Right lobe of liver (tissue), 6 donors: ENCODE measurements at regions not wholly inside any gene's neighbourhood (a gene's known extent, or its start where the extent isn't known, plus 50 kb on each side); places are given as distances from the start of the nearest gene placed in this dataset.

Source experiments
- ATAC-seq, 4 donors: fragments of 200-7000 bp; cut with Tn5 transposase; one replicate each; pipeline ENCODE4 v1.9.1; 2020; ENCODE audit warnings: mild to moderate bottlenecking in 4 of 4, moderate library complexity in 4 of 4
- DNase-seq, 3 donors: peaks; one replicate each; pipeline ENCODE4 v3.0.0-alpha.2; 2020
- H3K27ac ChIP-seq, 3 donors: fragments of 200-600 bp; one replicate each; pipeline ENCODE4 v1.8.0; 2022
- H3K27me3 ChIP-seq, 2 donors: fragments of 200-600 bp; one replicate each; pipeline ENCODE4 v1.8.0; 2022
- H3K36me3 ChIP-seq, 4 donors: fragments of 200-600 bp; sonication (generic) in 1 of 4; one replicate each; pipeline versions ENCODE4 v1.5.1 to v1.8.0; 2017 to 2022; ENCODE audit warnings: control low read depth in 1 of 4
- H3K4me1 ChIP-seq, 4 donors: fragments of 200-600 bp; sonication (generic) in 1 of 4; one replicate each; pipeline versions ENCODE4 v1.5.1 to v1.8.0; 2017 to 2022; ENCODE audit warnings: control low read depth in 1 of 4
- H3K4me3 ChIP-seq, 3 donors: fragments of 200-600 bp; one replicate each; pipeline ENCODE4 v1.8.0; 2022
- H3K9me3 ChIP-seq, 4 donors: fragments of 200-600 bp; sonication (generic) in 1 of 4; one replicate each; pipeline versions ENCODE4 v1.5.1 to v1.8.0; 2017 to 2022; ENCODE audit warnings: control low read depth in 1 of 4
- POLR2A ChIP-seq: fragments of 450-650 bp; IDR thresholded peaks from one replicate; pipeline ENCODE4 v1.6.1; 2017; ENCODE audit warnings: antibody characterized with exemption, mild to moderate bottlenecking
- WGBS: methylation state at CpG from one replicate; pipeline ENCODE4 v1.1.6; 2018; ENCODE audit warnings: low coverage, low lambda C conversion rate; ENCODE audit not compliant: insufficient coverage; ENCODE audit errors: missing lambda C conversion rate; 5-methylcytosine and 5-hydroxymethylcytosine counted together
- intact Hi-C, 2 donors: fragments of 100-400 bp; cut with DNase I; formaldehyde crosslinking; loops; one replicate each; pipeline versions ENCODE4 v1.11.2 to v1.14.1; 2022
- TF ChIP-seq, protein P1 (sequence below), 4 donors: fragments of 200-600 bp in 3 of 4; fragments of 450-650 bp in 1 of 4; IDR thresholded peaks; one replicate each; pipeline versions ENCODE4 v1.5.1 to v1.8.0; 2016 to 2022; ENCODE audit warnings: antibody characterized with exemption in 4 of 4, mild to moderate bottlenecking in 2 of 4
- donor health status: DM: no; HTN: yes; CAD: no.
- donor health status: DM: no; HTN: no; CAD: no.
- donor health status: DM: no; HTN: no; CAD: no.
- donor health status: DM: no; HTN: yes; CAD: no.
- donor health status: DM: no; HTN: yes; CAD: no.

DNA sequence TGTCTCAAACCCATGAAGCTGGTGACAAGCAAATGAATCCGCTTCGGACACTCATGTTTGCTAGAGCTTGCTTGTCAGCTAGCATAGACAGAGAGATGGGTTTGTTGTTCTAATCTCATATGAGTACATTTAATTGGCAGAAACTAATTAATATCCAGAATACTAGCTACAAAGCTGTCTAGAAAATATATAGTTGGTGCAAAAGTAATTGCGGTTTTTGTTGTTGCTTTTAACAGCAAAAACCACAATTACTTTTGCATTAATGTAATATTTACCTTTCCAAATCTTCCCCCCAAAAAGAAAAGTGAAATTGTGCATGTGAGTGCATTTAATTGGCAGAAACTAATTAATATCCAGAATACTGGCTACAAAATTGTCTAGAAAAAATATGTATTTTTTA lies 1115.2 kb downstream of the TDRD15 start:
- ATAC-seq (no peak), DNase-seq (no peak)
- Histone ChIP-seq H3K27ac (no peak overlapping the region), H3K36me3 (no peaks in the 10 kb centered on the region), H3K4me1 (no peaks in the 10 kb centered on the region), H3K9me3 (no peaks in the 10 kb centered on the region), H3K27me3 (no peaks in the 10 kb centered on the region), H3K4me3 (no peak overlapping the region)
- WGBS, result 78% methylated on average over 3 of the region's 3 CpGs
- no peak for TF ChIP-seq POLR2A
- TF ChIP-seq, protein P1, sequence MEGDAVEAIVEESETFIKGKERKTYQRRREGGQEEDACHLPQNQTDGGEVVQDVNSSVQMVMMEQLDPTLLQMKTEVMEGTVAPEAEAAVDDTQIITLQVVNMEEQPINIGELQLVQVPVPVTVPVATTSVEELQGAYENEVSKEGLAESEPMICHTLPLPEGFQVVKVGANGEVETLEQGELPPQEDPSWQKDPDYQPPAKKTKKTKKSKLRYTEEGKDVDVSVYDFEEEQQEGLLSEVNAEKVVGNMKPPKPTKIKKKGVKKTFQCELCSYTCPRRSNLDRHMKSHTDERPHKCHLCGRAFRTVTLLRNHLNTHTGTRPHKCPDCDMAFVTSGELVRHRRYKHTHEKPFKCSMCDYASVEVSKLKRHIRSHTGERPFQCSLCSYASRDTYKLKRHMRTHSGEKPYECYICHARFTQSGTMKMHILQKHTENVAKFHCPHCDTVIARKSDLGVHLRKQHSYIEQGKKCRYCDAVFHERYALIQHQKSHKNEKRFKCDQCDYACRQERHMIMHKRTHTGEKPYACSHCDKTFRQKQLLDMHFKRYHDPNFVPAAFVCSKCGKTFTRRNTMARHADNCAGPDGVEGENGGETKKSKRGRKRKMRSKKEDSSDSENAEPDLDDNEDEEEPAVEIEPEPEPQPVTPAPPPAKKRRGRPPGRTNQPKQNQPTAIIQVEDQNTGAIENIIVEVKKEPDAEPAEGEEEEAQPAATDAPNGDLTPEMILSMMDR (IDR thresholded peaks at IDR 0.05), result no peak
- intact Hi-C loops, result no loop called here

DNA sequence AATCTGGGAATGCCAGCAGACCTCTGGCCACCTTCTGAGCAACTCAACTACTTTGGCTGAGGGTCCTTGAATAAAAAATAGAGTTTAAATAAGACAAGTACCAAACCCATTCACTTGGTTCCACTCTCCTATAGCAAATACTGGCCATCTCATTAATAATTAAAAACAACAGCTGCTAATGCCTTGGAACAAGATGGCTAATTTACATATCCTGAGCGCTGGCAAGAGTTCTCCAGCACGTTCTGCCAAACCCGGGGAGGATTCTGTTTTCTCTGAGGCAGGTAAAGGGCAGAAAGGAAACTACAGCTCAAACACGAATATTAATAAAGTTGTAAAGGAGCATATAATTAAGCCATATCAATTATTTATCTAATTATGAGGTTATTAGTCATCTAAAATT lies 1123.7 kb downstream of the TDRD15 start:
- Histone ChIP-seq H3K4me3 (no peak overlapping the region), H3K36me3 (no peaks in the 10 kb centered on the region), H3K27ac (no peak overlapping the region), H3K4me1 (no peaks in the 10 kb centered on the region), H3K9me3 (no peaks in the 10 kb centered on the region), H3K27me3 (no peaks in the 10 kb centered on the region)
- ATAC-seq (no peak), DNase-seq (no peak)
- TF ChIP-seq, protein P1 (IDR thresholded peaks at IDR 0.05), result no peak
- TF ChIP-seq POLR2A, result no peak
- intact Hi-C loops, result no loop called here
- WGBS, result 58% methylated on average over 4 of the region's 4 CpGs

DNA sequence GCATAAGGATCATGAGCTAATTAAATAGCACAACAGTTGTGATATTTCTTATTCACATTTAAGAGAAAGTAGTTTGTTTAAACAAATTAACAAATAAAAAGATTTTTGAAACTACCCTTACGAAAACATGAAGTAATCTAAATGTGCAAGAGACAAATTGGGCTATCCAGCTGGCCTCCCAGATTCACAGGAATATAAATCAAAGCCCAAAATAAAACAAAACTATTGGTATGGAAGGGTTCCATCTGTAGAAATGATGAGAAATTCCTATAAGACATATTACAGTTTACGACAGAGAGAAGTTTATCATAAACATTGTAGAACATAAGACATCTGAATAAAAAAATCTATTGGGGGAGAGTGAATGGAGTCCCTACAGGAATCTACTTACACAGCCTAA lies 1125.1 kb downstream of the TDRD15 start:
- WGBS, result 75% methylated on average over 2 of the region's 2 CpGs
- H3K27me3 ChIP-seq, result no peaks in the 10 kb centered on the region
- H3K9me3 ChIP-seq, result no peaks in the 10 kb centered on the region
- ATAC-seq (no peak), DNase-seq (no peak)
- no peak overlapping the region for H3K27ac ChIP-seq
- intact Hi-C loops, result no loop called here
- H3K36me3 ChIP-seq, result no peaks in the 10 kb centered on the region
- H3K4me1 ChIP-seq, result no peaks in the 10 kb centered on the region
- no peak overlapping the region for H3K4me3 ChIP-seq
- TF ChIP-seq POLR2A, result no peak
- TF ChIP-seq, protein P1 (IDR thresholded peaks at IDR 0.05), result no peak

DNA sequence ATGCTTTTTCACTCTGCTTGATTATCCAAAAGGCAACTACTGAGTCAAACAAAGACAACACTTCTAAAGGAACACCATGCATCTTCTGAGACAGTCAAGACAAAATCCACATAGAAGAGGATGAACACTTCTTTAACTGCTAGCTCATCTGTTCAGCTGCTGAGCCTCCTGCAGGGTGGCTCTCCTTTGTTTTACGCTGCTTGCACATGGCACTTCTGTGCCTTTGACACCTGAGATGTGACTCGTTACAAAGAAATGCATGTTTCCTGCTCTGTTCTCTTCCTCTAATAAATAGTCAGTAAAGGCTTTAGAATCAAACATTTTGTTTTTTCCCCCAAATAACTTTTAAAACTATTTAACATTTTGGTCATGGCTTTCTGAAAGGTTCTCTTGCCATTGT lies 1129.4 kb downstream of the TDRD15 start:
- ATAC-seq (no peak), DNase-seq (no peak)
- H3K27ac ChIP-seq, result no peak overlapping the region
- intact Hi-C loops, result no loop called here
- H3K36me3 ChIP-seq, result no peaks in the 10 kb centered on the region
- H3K9me3 ChIP-seq, result no peaks in the 10 kb centered on the region
- WGBS, result 57% methylated on average over 2 of the region's 2 CpGs
- no peak overlapping the region for H3K4me3 ChIP-seq
- no peaks in the 10 kb centered on the region for H3K4me1 ChIP-seq
- no peak for TF ChIP-seq POLR2A
- TF ChIP-seq, protein P1 (IDR thresholded peaks at IDR 0.05), result no peak
- H3K27me3 ChIP-seq, result no peaks in the 10 kb centered on the region

DNA sequence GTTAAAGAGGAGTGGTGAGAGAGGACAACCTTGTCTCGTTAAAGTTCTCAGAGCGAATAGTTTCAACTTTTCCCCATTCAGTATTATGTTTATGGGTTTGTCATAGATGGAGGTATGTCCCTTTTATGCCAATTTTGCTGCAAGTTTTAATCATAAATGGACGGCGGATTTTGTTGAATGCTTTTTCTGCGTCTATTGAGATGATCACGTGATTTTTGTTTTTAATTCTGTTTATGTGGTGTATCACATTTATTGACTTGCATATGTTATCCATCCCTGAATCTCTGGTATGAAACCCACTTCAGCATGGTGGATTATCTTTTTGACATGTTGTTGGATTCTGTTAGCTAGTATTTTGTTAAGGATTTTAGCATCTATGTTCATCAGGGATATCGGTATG lies 1123.8 kb upstream of the KLHL29 start:
- Histone ChIP-seq H3K36me3 (no peaks in the 10 kb centered on the region), H3K27ac (no peak overlapping the region), H3K4me3 (no peak overlapping the region), H3K4me1 (no peaks in the 10 kb centered on the region), H3K27me3 (no peaks in the 10 kb centered on the region), H3K9me3 (no peaks in the 10 kb centered on the region)
- no peak for DNase-seq
- ATAC-seq, result no peak
- TF ChIP-seq POLR2A, result no peak
- intact Hi-C loops, result no loop called here
- WGBS, result 79% methylated on average over 7 of the region's 7 CpGs
